Fibroblast of pulmonary artery (primary cell): ENCODE measurements at regions not wholly inside any gene's neighbourhood (a gene's known extent, or its start where the extent isn't known, plus 50 kb on each side); places are given as distances from the start of the nearest gene placed in this dataset.
"Not testable (repeated sequence)": the region's sequence is repeated elsewhere in the genome, so short reads cannot be mapped to it uniquely, and the experiment has no call there.

Experiments
- DNase-seq: peaks from one replicate; pipeline ENCODE4 v3.0.0-alpha.2; 2010; ENCODE audit warnings: low read depth
- H3K4me3 ChIP-seq: replicated peaks from 2 replicates; pipeline ENCODE4 v1.5.1; 2011; ENCODE audit warnings: low read depth, mild to moderate bottlenecking, control low read depth, low read length, moderate library complexity
- CTCF ChIP-seq: IDR thresholded peaks from 2 replicates; pipeline ENCODE4 v1.5.1; 2011; ENCODE audit warnings: mild to moderate bottlenecking, control low read depth, low read length, inconsistent platforms; ENCODE audit errors: missing control alignments

DNA sequence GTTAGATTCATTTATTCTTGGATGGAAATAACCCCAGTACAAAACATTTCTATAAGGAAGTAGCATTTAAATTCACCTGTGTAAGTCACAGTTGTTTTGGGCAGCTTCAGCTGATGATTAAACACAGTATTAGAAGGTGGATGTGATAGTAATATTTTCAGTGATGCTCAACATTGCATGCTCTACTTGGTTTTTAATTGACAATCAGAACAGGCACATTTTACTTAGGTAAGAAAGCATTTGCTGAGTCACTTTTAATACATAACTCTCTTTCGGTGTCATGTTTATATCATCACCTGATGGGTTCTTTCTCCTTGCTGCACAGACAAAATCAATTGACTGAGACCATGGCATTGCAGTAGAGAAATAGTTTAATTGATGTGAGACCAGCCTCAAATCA is 80.7 kb downstream of the CMAS start:
- no peak for TF ChIP-seq CTCF
- DNase-seq: no peak
- H3K4me3 ChIP-seq: no peak overlapping the region

- no peak for TF ChIP-seq CTCF
- DNase-seq: no peak
- H3K4me3 ChIP-seq: no peak overlapping the region
Measured at GRCh38 chr12:22130671-22131070, 84.7 kb downstream of the CMAS start.

- not testable (repeated sequence) for DNase-seq, H3K4me3 ChIP-seq
Measured at GRCh38 chr12:22136604-22137117, 90.6 kb downstream of the CMAS start.
